ENCODE measurements at regions not wholly inside any gene's neighbourhood (a gene's known extent, or its start where the extent isn't known, plus 50 kb on each side); places are given as distances from the start of the nearest gene placed in this dataset.

DNA sequence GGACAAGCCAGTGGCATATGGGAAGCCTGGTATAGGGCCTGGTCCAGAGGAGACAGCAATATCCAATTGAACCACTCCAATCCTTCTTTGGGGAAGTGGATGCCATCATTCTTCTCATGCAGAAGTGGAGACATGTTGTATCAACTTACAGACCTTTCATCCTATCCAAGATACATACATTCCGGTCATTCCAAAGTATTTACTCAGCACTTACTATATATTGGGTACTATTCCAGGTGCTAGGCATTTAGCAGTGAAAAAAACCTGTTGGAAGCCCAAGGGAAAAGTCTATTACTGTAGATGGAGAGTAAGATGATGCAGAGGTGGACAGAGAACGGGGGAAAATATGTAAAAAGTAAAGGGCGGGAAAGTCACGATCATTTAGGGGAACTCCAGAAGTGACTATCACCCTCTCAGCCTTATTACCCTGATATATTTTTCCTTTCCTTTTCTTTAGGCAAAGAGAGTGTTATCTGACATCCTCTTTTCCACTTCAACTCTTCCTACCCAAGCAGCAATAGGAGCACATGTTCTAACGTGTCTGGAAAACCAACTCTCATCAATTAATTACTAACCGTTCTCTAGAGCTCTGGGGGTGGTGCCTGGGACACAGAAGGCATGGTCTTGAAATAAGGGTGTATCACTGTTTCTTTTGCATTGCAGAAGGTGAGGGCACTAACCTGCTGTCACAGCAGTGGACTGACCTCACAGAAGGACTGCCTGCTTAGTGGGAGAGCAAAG, 210.1 kb upstream of the MAF start:
- TF ChIP-seq, protein P1, sequence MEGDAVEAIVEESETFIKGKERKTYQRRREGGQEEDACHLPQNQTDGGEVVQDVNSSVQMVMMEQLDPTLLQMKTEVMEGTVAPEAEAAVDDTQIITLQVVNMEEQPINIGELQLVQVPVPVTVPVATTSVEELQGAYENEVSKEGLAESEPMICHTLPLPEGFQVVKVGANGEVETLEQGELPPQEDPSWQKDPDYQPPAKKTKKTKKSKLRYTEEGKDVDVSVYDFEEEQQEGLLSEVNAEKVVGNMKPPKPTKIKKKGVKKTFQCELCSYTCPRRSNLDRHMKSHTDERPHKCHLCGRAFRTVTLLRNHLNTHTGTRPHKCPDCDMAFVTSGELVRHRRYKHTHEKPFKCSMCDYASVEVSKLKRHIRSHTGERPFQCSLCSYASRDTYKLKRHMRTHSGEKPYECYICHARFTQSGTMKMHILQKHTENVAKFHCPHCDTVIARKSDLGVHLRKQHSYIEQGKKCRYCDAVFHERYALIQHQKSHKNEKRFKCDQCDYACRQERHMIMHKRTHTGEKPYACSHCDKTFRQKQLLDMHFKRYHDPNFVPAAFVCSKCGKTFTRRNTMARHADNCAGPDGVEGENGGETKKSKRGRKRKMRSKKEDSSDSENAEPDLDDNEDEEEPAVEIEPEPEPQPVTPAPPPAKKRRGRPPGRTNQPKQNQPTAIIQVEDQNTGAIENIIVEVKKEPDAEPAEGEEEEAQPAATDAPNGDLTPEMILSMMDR (IDR thresholded peaks at IDR 0.05; ENCODE audit: low read depth, low read length, poor library complexity, severe bottlenecking) = no peak
- TF ChIP-seq EZH2phosphoT487 (IDR thresholded peaks at IDR 0.05; ENCODE audit: borderline replicate concordance, low read length) = no peak

Data from DOHH2 (cell line).